Activated CD4-positive, alpha-beta T cell treated with anti-CD3 and anti-CD28 coated beads, Interleukin-2, amount 50 U/mL, for 48 hours (primary cell): ENCODE measurements at regions not wholly inside any gene's neighbourhood (a gene's known extent, or its start where the extent isn't known, plus 50 kb on each side); places are given as distances from the start of the nearest gene placed in this dataset.

Experiments used
- DNase-seq, 2 experiments: peaks; one replicate each; pipeline ENCODE4 v3.0.0-alpha.2; 2020

DNA sequence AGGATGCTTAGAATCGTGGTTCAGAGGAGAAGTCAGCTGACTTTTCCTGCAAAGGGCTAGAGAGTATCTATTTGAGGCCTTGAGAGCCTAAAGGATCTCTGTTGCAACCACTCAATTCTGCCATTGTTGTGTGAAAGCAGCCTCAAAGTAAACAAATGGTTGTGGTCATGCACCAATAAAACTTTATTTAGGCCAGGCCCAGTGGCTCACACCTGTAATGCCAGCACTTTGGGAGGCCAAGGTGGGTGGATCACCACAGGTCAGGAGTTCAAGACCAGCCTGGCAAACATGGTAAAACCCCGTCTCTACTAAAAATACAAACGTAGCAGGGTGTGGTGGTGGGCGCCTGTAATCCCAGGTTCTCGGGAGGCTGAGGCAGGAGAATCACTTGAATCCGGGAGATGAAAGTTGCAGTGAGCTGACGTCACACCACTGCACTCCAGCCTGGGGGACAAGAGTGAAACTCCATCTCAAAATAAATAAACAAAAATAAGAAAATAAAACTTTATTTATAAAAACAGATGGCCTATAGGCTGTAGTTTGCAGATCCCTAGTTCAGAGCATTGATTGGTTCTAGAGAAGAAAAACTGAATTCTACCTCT lies 135.9 kb upstream of the KLF4 start:
- no peak for DNase-seq

DNA sequence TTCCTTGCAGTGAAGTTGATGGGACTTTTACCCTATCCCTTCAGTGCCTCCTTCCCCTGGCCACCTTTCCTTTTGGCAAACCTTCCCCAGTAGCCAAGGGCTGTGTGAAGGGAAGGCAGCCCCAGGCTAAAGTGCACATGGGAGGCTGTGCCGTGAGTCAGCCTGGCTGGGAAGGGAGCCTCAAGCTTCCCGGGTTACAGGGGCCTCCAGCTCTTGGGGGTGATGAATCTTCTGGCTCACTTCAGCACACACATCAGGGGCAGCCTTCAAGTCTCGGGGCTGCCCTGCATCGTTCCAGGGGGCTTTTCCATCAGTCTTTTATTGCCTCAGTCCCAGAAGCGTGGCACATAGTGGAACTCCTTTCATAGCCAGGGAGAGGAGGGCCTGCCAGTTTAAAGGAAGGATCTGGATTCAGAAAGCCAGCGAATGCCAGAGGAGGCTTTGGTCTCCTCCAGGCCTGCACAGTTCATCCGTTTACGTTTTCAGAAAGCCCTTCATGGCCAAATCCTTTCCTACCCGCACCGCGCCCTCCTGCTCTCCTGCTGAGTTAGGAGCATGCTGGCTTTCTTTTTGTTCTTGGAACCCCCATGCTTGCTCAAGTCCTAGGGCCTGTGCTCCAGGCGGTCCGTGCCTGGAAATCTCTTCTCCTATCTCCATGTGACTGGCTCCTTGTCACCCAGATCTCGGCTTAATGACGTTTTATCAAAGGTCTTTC lies 134.8 kb upstream of the KLF4 start:
- DNase-seq, result no peak

DNA sequence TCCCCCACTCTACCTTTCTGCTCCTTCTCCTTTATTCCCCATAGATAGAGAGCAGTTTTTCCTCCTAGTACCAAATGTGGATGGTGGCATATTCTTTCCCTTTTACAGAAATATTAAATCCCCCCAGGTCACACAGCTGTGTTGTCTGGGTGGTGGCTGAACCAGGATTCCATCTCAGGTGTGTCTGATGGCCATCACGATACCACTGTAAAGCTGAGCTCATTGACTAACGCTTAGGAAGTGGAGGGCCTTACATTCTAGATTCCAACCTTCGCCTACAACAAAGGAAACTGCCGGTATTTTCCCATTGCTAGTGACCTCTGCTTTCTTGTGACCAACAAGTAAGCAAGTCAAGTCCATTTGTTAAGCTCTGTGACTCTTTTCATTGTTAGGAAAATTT lies 131.9 kb upstream of the KLF4 start:
- DNase-seq, result no peak

DNA sequence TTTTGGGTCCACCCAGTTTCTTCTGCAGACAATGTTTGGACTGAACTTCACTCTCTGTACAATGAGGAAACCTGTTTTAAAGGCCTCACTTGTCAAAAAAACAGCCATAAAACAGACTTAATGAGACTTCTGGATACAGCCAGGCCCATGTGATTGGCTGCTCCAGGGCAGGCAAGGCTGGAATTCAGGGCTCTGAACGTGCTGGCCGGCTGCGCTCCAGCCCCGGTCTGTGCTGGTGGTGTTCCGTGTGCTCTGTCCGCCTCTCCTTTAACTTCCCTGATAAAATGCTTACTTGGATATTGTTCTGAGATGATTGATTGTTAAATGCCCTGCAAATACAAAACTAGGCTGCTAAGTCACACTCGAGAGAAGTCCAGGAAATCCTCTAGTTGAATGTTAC lies 131.2 kb upstream of the KLF4 start:
- DNase-seq, result no peak

DNA sequence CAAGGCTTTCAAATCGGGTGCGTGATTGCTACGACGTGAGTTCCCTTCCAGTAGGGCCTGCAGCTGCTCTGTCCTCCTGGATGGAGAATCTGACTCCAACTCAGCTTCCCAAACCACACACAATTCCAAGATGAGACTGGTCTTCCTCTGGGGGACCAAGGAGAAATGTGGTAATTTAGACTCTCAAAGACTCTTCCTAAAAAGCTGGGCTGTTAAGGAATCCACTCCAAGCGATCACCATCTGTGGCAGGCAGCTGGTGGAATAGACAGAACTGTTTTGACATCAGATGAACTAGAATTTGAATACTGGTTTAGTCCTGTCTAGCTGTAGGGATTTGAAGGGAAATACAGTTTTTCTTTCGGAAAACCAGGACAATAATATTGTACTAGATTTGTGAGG lies 130.7 kb upstream of the KLF4 start:
- DNase-seq, result no peak

DNA sequence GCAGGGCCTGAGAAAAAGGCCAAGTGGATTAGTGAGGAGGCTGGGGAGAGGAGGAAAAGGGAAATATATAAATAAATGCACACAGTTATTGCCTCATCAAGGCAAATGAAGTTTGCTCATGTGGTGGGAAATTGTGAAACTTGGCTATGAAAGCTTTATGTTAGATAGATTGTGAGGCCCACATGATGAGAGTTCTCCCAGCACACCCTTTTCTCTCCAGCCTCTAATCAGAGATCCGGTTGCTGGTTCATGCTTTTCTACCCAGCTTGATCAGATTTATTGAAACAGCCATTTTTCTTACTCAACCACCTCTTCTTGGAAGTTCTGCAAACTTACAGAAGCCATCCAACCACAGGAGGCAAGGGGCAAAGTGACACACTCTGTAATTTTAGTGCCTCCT lies 125.8 kb upstream of the KLF4 start:
- no peak for DNase-seq

DNA sequence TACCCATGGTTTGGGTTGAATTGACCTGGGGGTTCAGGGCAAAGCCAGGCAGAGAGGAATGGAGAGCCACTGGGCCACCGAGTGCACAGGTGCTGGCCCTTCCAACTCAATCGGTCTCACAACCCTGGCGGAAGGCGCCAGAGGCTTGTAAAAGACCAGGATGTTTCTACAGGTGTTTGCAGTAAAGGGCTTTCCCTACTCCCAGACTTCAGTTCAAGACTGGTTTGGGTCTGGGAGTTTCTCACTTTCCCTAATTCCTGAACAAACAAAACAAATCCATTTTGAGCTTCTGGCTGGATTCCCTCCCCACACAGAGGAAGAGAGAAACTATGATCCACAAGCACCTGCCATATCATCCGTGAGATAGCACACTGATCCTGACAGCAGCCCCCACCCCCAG lies 125.2 kb upstream of the KLF4 start:
- DNase-seq, result no peak

DNA sequence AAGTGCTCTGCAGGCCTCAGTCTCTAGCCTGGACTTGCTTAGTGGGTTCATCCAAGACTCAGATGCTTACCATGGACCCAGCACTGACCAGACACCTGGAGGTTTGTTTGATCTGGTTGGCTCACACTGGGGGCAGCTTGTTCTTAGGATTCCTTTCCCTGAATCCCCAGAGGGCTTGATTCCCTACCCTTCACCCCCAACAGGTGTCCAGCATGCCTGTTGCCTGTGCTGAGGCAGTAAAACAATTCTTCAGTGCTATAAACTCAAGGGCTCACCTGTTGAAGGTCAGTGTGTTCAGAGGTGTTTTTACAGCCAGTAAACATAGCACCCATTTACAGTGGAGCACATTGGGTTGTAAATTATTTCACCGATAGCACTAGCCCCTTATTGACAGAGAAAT lies 123.8 kb upstream of the KLF4 start:
- DNase-seq, result no peak

DNA sequence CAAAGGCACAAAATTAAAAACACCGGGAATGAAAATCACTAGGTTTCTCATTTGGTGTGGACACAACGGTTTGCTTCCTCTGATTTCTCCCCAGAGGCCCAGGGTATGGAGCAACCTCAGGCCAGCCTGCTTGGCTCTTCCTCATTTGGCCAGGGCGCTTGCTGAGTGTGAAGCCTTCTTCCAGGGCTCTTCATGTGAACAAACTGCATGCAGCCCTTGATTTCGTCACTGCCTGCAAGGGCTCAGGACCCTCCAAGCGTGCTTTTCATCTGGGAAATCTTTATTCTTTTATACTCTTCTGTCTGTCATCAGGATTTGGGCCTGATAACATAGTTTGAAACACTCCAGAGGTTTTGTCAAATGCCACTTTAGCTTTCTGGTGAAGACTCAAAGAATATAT lies 122.6 kb upstream of the KLF4 start:
- DNase-seq, result no peak

DNA sequence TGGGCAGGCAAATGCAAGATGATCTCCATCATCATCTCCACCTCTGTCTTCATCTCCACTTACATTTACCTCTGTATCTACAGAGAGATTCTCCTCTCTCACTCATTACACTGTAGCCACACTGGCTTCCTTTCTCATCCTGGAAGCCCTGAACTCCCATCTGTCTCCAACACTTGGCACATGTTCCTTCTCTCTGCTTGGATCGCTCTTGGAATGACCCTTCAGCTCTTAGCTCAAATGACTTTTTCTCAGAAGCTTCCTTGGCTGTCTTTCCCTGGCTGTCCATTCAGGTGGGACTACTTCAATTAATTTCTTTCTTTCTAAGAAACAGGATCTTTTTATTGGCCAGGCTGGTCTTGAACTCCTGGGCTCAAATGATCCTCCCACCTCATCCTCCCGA lies 120.0 kb upstream of the KLF4 start:
- DNase-seq, result no peak

DNA sequence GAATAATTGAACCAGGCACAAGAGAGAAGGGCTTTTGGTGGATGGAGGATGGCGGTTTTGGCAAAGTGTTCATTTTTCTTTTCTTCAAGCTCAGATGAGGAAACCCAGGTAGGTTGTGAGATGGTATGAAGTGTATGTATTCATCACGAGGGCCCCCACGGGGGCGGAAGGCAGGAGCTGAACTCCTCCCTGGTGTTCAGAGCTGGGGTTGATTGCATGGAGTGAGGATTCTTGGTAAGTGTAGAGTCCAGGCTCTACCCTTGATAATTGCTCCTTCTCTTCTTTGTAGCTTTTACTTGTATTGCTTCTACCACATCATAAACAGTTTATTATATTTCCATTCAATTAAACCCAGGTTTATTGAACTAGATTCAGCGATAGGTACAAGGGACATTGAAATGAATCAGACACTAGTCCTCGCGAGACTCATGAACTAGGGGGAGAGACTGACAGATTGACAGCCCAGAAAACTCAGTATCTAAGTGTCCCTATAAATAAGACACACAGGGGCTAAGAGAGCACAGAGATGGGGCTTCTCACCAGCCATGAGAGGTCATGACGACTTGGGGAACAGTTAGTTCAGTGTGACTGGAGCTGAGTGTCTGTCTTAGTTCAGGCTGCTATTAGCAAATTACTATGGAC lies 116.7 kb upstream of the KLF4 start:
- DNase-seq, result no peak

DNA sequence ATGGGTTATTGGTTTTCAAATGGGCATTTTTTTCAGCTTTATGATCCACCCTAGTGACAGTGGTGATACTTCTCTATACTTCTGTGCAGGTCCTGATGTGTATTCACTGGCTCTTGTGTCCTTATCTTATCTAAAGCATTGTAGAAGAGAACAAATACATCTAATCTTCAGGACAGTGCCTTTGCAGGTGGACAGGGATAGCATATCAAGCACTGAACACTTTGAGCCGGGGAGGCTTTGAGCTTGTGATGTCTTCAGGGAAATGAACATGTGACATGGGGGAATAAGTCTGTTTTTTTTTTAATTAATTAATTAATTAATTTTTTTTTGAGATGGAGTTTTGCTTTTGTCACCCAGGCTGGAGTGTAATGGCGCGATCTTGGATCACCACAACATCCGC lies 115.5 kb upstream of the KLF4 start:
- DNase-seq, result no peak

DNA sequence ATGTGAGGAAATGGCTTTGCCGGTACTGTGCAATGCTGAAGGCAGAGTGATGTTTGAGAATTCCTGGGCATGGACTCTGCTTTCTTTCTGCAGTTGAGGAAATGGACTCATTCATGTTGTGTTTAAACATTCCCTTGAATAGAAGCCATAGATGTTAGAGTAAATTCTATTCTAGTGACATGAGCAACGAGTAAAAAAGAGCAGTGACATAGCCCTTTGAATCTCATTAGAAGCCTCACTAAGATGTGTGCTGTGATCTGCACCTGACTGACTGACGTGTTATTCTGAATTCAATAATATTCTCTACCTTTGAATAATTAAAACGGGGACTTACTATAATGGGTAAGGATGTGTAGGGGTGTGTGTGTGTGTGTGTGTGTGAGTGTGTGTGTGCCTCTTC lies 113.7 kb upstream of the KLF4 start:
- DNase-seq, result no peak

DNA sequence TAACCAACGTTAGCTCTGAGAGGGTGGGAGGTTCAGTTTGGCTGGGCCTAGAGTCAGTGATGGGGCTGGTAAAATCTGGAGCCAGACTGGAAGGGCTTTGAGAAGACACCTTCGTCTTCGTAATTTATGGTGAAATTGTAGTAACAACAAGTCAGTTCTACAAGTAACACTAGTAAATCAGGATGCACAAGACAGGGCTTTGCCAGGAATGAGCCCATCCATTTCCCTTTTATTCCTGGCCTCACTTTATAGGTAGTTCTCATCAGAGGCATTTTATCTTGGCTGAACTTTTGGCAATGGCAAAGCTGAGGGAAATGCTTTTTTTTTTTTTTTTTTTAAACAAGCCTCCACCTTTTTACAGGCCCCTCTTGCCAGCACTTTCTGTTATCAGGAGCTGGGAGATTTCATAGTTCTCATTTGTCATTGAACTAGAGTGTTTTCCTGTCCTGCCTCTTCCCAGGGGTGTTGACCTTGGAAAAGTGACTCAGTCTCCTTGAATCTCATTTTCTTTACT lies 110.5 kb upstream of the KLF4 start:
- DNase-seq, result no peak

DNA sequence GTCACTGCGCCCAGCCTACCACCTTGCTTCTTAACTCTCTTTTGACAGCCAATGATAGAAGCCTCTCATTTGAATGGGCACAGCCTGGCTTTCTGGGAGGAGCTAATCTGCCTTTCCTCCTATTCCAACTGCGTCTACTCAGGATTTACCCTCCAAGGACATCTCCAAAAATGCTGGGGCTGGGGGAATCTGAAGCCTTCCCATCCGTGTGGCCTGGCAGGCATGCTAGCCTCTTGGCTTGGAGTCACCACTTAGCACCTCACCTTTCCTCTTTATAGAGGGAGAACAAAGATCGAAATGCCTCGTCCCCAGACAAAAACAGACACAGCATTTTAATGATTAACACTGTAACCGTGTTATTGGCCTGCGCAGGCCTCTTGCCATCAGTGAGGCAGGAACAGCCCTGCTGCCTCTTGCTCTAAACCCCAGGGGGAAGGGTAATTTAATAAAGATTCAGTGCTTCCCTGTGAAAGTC lies 108.2 kb upstream of the KLF4 start:
- no peak for DNase-seq

DNA sequence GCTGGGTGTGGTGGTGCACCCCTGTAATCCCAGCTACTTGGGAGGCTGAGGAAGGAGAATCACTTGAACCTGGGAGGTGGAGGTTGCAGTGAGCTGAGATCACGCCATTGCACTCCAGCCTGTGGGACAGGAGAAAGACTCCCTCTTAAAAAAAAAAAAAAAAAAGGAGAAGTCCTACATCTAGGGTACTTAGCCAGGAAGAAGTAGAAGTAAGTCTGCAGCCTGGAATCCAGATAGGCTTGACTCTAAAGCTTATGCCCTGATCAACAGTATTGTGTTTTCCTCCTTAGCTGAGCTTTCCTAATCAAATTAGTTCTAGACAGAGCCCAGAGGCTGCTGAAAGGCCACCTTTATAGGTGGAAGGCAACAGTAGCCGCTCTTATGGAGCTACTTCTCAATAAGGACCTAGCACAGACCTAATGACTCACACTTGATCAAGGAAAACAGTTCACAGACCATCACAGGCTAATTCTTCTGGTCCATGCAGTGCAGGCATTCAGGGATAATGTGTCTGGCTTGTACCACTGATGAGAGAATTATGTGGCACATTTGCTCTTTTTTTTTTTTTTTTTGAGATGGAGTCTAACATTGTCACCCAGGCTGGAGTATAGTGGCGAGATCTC lies 105.5 kb upstream of the KLF4 start:
- DNase-seq, result no peak

DNA sequence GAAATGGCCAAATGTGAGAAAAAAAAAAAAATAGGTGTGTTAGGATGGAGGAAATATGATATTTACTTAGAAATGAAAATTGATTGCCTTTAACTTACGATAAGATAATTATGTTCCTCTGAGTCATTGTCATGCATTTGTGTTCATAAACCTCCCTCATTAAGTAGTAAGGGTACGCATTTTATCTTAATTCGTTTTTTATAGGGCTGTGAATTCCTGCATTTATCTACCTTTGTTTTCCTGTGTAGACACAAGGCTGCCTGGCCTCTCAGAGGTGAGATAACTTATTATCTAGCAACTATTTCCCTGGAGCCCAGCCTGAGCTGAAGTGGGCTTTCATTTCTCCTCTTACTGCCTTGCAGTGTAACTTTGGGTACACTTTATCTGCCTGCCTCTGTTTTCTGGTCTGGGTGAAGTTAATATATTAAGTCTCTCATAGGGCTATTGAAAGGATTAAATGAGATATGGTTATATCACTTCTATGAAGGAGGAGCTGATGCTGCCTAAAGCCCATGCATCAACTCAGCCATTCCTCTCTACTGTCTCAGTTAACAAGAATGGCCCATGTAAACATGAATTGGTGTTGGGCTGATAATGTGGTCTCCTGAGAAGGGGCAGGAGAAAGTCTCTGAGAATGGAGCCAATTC lies 103.8 kb upstream of the KLF4 start:
- DNase-seq, result no peak

DNA sequence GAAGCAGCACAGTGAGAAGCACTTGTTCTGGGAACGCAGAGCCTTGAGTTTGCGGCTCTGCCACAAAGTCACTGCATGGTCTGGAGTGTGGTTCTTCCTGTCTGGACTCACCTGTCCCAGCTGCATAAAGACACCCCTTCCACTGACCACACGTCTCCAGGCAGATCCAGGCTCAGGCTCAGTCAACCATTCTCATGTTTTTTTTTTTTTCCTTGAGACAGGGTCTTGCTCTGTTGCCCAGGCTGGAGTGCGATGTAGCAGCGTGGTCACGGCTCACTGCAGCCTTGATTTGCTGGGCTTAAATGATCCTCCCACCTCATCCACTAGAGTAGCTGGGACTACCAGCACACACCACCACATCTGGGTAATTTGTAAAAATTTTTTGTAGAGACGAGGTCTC lies 102.9 kb upstream of the KLF4 start:
- DNase-seq, result no peak

DNA sequence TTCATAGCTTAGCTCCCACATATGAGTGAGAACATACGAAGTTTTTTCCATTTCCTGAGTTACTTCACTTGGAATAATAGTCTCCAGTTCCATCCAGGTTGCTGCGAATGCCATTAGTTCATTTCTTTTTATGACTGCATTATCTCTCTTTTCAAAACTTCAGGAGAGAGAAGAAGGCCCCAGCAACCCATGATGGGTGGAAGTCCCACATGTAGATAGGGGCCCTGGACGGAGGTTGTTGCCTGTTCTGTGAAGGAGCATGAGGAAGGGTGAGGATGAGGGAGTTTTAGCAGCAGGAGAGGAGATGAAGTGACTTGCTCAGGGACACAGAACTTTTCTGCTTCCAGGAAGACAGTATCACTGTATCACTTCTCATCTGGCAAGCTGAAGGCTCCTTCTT lies 102.2 kb upstream of the KLF4 start:
- DNase-seq, result no peak

DNA sequence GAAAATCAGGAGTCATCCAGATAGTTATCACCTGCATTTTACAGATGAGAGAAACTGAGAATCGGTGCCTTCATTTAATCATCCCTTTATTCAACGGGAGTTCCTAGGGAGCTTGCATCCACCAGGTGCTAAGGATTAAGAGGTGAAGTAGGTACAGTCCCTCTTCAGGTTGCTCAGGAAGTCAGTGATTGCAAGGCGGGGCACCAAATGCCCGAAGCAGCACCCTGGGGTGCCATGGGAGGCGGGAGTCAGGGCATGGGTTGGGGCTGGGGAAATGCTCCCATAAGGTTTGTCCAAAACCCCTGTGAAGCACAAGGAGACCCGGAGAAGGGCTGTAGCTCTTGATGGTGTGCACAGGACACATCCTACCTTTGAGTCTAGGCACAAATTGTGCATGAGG lies 98.8 kb upstream of the KLF4 start:
- DNase-seq, result no peak

DNA sequence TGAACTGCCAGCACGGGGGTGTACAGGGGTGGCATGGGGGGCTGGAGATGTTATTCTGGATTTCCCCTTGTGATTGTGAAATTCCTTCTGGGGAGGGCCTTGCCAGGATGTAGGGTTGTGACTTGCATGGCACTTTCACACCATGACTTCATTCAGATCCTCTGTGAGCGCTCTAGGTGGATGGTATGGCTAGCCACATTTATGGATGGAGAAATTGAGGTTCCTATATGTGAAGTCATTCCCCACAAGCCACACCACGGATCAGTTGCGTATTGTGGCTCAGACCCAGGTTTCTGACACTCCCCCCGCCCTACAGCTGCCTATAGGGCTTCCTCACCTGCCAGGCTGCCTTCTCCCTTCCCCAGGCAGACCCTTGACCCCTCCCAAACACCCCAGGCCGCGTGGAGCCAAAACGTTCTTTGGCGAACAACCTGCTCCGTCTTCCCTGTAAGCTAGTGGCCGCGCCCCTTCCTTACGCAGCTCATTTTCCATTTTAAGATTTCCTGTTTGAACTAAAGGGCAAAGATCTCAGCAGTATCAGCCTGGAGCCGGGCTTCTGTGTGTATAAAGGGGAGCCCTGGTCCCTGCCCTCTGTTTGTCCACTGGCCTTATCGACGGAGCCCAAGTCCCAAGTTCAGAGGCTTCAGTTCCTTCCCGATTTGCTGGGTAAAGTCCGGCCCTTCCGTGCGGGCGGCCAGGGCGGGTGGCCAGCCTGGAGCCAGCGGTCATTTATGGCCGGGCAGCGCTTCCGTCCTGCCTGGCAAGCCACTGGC lies 97.8 kb upstream of the KLF4 start:
- DNase-seq, result no peak

DNA sequence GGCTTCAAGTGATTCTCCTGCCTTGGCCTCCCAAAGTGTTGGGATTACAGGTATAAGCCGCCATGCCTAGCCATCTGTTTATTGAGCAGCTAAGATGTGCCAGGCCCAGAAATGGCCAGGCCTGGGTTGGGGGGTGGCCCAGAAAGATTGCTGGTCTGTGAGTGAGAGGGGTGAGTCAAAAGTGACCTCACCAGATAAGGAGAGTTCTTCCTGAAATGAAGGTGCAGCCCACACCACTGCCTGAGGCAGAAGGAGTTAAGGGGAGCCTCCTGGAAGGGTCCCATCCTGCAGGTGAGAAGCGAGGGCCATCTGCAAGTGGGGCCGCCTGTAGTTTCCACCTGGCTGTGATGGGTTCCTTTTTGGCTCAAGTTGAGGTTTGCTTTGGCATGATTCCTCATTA lies 96.9 kb upstream of the KLF4 start:
- DNase-seq, result no peak

DNA sequence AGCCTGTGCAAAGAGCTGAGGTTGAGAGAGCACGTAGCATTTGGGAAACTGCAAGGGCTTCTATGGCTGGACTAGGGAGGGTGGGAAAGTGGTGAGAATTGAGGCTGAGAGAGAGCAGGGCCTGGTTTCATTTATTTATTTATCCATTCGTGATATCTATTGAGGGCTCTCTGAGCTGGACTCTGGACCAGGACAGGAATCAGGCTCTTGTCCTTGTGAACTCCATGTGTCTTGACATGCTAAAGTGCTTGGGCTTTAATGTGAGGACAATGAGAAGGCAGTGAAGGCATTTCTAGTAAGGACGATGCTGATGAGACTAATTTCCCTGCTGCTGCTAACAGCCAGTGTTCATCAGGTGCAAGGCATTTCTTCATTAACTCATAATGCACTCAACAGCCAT lies 95.9 kb upstream of the KLF4 start:
- no peak for DNase-seq
